ENCODE measurements at regions not wholly inside any gene's neighbourhood (a gene's known extent, or its start where the extent isn't known, plus 50 kb on each side); places are given as distances from the start of the nearest gene placed in this dataset.

DNA sequence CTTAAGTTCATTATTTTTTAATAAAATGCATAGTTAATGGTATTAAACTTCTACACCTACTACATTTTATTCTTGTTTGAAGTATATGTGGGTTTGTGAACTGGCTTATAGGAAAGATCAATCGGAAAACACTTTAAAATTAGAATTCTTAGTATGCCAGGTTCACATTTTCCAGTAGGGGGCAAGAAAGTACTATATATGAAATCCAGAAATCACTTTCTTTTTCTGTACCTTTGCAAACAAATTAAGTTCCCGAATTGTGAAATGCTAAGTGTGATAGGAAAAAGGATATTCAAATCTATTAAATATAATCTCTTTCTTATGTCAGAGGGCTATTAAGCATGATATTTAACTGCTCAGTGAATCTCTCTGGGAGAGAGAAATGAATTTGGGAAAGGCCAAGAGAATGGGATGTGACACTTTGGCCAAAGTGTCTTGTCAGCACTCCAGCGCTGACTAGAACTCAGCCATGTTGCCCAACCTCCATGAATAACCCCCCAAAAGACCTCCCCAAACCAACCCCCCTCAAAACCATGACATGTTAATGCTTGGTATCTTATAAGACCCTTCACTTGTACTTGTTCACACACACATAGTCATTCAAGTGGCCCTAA is 122.6 kb upstream of the SLC10A2 start:
- peak; percentile 30 for DNase-seq (ENCODE audit: low spot score)

GRCh38 chr13:103187721-103188156 is 121.5 kb upstream of the SLC10A2 start:
- no peak for DNase-seq (ENCODE audit: low spot score)

DNA sequence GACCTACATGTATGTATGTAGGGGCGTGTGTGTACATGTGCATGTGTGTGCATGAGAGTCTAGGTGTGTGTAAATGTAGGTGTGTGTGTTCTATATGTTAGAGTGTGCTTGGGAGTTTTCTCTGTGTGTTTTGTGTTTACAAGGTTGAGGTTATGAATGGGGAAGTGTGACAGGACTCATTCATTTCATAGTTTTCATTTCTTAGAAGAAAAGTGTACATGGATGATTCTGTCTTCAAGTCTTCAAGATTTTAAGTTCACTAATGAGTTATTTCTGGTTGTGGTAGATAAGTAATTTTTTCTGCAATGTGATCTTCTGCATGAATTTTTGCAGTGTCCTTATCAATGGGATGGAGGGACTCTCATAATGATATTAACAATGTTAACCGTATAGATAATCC is 118.2 kb upstream of the SLC10A2 start:
- no peak for DNase-seq (ENCODE audit: low spot score)

- no peak for DNase-seq (ENCODE audit: low spot score)
Observed at GRCh38 chr13:103178986-103179943, 113.0 kb upstream of the SLC10A2 start.

GRCh38 chr13:103174966-103175365 is 108.7 kb upstream of the SLC10A2 start:
- no peak for DNase-seq (ENCODE audit: low spot score)

DNA sequence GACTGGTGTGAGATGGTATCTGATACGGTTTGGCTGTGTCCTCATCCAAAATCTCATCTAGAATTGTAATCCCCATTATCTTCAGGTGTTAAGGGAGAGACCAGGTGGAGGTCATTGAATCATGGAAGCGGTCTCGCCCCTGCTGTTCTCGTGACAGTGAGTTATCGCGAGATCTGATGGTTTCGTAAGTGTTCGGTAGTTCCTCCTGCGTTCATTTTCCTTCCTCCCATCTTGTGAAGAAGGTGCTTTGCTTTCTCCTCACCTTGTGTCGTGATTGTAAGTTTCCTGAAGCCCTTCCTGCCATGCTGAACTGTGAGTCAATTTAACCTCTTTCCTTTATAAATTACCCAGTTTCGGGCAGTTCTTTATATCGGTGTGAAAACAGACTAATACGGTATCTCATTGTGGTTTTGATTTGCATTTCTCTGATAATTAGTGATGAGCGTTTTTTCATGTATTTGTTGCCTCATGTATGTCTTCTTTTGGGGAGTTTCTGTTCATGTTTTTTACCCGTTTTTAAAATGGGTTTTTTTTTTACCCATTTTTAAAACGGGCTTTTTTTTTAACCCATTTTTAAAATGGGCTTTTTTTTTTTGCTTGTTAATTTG is 102.8 kb upstream of the SLC10A2 start:
- DNase-seq (ENCODE audit: low spot score): no peak

DNA sequence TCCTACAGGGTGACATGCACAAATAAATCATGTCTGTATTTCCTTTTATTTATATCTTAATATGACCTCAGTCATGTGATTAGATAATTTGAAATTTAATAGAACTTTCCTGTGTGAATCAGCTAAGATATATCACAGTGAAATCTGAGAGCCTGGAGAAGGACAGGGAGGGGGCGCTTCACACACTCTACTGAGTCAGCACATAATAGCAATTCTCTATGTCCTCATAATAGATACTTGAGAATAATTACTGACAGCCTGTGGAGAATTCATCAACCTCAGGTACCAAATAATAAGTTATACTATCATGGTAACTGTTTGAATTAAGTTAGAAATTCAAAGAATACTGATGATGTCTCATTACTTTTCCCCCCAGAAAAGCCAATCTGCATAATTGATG is 98.0 kb upstream of the SLC10A2 start:
- no peak for DNase-seq (ENCODE audit: low spot score)

- no peak for DNase-seq (ENCODE audit: low spot score)
Observed at GRCh38 chr13:103161476-103161875, 95.3 kb upstream of the SLC10A2 start.

DNA sequence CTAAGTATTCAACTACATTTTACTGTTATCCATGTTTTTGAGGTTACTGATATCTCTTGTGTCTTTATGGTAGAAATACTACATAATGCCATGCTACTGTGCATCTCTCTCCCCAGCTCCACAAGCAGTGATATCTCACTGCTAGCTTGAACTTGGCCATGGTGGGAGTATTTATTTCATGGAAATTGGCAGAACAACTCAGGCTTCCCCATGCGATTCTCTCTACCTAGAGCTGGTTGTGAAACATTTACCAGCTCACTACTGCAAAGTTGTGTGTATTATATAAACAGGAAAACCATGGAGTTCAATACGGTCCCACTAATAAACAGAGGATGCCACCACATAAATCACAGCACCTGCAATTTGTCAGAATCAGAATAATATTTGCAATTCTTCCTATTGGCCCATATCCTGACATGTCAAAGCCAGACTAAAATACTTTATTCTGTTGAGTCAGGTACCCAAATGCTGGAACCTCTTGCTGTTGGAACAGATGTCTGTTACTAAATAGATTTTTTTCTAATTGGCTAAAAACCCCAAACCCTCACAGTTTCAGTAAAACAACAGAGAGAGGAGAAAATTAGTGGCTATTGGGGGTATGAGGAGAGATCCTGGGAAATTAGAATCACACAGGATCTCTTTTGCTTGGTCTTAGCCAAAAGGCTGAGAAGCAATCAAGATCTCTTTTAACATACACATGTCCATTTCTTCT is 91.4 kb upstream of the SLC10A2 start:
- DNase-seq (ENCODE audit: low spot score): no peak

GRCh38 chr13:103157016-103157415 is 90.8 kb upstream of the SLC10A2 start:
- no peak for DNase-seq (ENCODE audit: low spot score)

- DNase-seq (ENCODE audit: low spot score): no peak
Observed at GRCh38 chr13:103156346-103156998, 90.3 kb upstream of the SLC10A2 start.

DNA sequence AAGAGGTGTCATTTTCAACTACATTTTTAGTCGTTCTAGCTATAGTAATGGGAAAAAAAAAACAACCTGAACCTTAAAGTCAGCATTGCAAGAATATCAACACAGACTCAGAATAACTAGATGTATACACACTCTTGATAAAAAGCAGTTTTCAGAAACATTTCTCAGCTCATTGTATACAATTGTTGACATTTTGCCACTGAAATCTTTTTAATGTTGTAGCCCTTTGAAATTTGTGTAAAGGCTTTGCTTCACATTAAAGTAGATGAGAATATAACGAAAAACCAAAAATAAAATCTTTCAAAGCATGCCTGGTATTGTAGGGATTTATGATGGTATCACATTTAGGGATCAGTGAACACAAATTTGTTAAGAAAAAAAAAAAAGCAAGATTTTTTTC is 87.2 kb upstream of the SLC10A2 start:
- no peak for DNase-seq (ENCODE audit: low spot score)

- no peak for DNase-seq (ENCODE audit: low spot score)
Observed at GRCh38 chr13:103147961-103148360, 81.7 kb upstream of the SLC10A2 start.

DNA sequence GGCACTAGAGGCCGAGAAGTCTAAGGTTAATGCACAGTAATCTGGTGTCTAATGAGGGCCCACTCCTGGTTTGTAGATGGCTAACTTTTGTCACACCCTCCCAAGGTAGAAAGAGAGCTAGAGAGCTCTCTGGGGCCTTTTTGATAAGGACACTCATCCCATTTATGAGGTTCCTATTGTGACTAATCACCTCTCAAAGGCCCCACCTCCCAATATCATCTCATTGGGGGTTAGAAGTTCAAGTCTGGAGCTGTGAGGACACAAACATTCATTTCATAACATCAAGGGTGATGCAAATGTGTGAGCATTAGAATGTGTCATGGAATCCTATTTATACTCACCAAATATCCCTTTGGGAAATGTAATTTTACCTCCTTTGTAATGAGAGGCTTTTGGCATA is 79.2 kb upstream of the SLC10A2 start:
- DNase-seq (ENCODE audit: low spot score): no peak

GRCh38 chr13:103143432-103143831 is 77.2 kb upstream of the SLC10A2 start:
- no peak for DNase-seq (ENCODE audit: low spot score)

- no peak for DNase-seq (ENCODE audit: low spot score)
Observed at GRCh38 chr13:103142151-103142550, 75.9 kb upstream of the SLC10A2 start.

GRCh38 chr13:103140001-103140671 is 73.9 kb upstream of the SLC10A2 start:
- peak; percentile 48 for DNase-seq (ENCODE audit: low spot score)

GRCh38 chr13:103134271-103134670 is 68.1 kb upstream of the SLC10A2 start:
- DNase-seq (ENCODE audit: low spot score): no peak

- DNase-seq (ENCODE audit: low spot score): no peak
Observed at GRCh38 chr13:103133556-103133955, 67.3 kb upstream of the SLC10A2 start.

DNA sequence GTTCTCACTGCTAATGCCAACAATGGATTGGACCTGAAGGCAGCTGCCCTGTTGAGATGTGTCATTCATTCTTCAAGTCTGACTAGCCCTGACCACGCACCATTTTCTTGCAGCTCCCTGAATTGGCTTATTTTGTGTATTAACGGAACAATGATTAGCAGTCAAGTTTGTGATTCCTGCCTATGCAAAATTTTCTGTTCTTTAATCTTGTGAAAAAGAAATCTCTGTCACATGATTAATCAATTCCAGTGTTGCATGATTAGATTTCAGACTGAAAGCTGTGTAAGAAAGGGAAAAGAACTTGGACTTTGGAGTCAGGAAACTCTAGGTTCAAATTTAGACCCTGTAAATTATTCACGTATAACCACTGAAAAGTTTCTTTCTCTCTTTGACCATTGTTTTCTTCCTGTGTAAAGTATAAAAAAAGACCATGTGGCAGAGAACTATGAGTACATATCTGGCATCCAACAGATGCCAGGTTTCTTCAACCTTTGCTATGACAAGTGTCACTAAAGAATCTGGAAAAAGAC is 64.5 kb upstream of the SLC10A2 start:
- DNase-seq (ENCODE audit: low spot score): no peak

DNA sequence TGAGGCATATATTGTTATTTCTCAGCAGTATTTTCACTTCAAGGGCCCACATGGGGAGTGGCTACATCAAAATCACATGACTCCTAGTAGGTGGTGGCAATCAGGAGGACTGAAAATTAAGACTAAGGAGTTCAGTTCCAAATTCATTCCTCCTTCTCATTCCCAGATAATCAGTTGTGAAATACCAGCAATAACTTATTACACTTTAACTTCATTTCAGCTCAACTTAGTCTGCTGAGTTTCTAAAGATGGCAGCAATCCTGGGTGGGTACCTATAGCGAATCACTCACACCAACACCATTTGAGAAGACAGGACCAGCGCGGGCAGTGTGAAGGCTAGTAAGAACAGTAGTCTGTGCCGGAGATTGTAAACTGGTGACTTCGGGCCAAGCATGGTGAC is 63.9 kb upstream of the SLC10A2 start:
- no peak for DNase-seq (ENCODE audit: low spot score)
